NCI-H2196 treated with DMSO at 0.1 percent for 48 hours (cell line): ENCODE measurements at regions not wholly inside any gene's neighbourhood (a gene's known extent, or its start where the extent isn't known, plus 50 kb on each side); places are given as distances from the start of the nearest gene placed in this dataset.

Experiments
- DNase-seq: peaks from one replicate; lab custom pipeline; 2025; ENCODE audit not compliant: unreplicated experiment; lab: John Stamatoyannopoulos, UW

GRCh38 chr3:117736846-117737245, 1027.3 kb downstream of the TUSC7 start:
- DNase-seq: no peak

- DNase-seq: no peak
Observed at GRCh38 chr3:117743993-117744392, 1034.4 kb downstream of the TUSC7 start.

- DNase-seq: no peak
Observed at GRCh38 chr3:117744935-117745334, 1035.4 kb downstream of the TUSC7 start.

- no peak for DNase-seq
Observed at GRCh38 chr3:117745516-117745915, 1035.9 kb downstream of the TUSC7 start.

- DNase-seq: no peak
Observed at GRCh38 chr3:117746066-117746465, 1036.5 kb downstream of the TUSC7 start.

GRCh38 chr3:117748131-117748530, 1038.6 kb downstream of the TUSC7 start:
- no peak for DNase-seq

- no peak for DNase-seq
Observed at GRCh38 chr3:117750674-117751269, 1041.2 kb downstream of the TUSC7 start.

GRCh38 chr3:117751651-117752050, 1042.1 kb downstream of the TUSC7 start:
- DNase-seq: no peak

- no peak for DNase-seq
Observed at GRCh38 chr3:117752984-117753717, 1043.6 kb downstream of the TUSC7 start.

GRCh38 chr3:117754058-117754457, 1044.5 kb downstream of the TUSC7 start:
- DNase-seq: no peak

- DNase-seq: no peak
Observed at GRCh38 chr3:117754841-117755240, 1045.3 kb downstream of the TUSC7 start.

GRCh38 chr3:117756563-117756962, 1047.0 kb downstream of the TUSC7 start:
- DNase-seq: no peak

GRCh38 chr3:117761703-117762620, 1052.4 kb downstream of the TUSC7 start:
- no peak for DNase-seq

GRCh38 chr3:117762621-117763037, 1053.0 kb downstream of the TUSC7 start:
- DNase-seq: no peak

GRCh38 chr3:117763561-117763960, 1054.0 kb downstream of the TUSC7 start:
- DNase-seq: no peak

- no peak for DNase-seq
Observed at GRCh38 chr3:117768581-117768980, 1059.0 kb downstream of the TUSC7 start.

GRCh38 chr3:117774130-117774529, 1064.6 kb downstream of the TUSC7 start:
- no peak for DNase-seq

GRCh38 chr3:117786349-117786748, 1076.8 kb downstream of the TUSC7 start:
- no peak for DNase-seq

GRCh38 chr3:117788061-117788460, 1078.5 kb downstream of the TUSC7 start:
- peak; percentile 72 for DNase-seq

- no peak for DNase-seq
Observed at GRCh38 chr3:117788506-117788905, 1078.9 kb downstream of the TUSC7 start.

- DNase-seq: no peak
Observed at GRCh38 chr3:117790235-117790987, 1080.8 kb downstream of the TUSC7 start.
